Epithelial cell of esophagus (primary cell): ENCODE measurements at regions not wholly inside any gene's neighbourhood (a gene's known extent, or its start where the extent isn't known, plus 50 kb on each side); places are given as distances from the start of the nearest gene placed in this dataset.
"Not testable (repeated sequence)": the region's sequence is repeated elsewhere in the genome, so short reads cannot be mapped to it uniquely, and the experiment has no call there.

Experiments used
- DNase-seq: peaks from one replicate; pipeline ENCODE4 v3.0.0; 2010; ENCODE audit warnings: low read depth
- H3K4me3 ChIP-seq: 2 replicates; pipeline ENCODE4 v1.5.1; 2011; ENCODE audit warnings: mild to moderate bottlenecking, low read length, control low read depth
- TF ChIP-seq, protein P1 (sequence below): IDR thresholded peaks from 2 replicates; pipeline ENCODE4 v1.5.1; 2011; ENCODE audit warnings: low read depth, mild to moderate bottlenecking, low read length, control low read depth, inconsistent platforms; ENCODE audit not compliant: insufficient read depth; ENCODE audit errors: missing control alignments

- H3K4me3 ChIP-seq: no peak overlapping the region
- no peak for DNase-seq
- TF ChIP-seq, protein P1, sequence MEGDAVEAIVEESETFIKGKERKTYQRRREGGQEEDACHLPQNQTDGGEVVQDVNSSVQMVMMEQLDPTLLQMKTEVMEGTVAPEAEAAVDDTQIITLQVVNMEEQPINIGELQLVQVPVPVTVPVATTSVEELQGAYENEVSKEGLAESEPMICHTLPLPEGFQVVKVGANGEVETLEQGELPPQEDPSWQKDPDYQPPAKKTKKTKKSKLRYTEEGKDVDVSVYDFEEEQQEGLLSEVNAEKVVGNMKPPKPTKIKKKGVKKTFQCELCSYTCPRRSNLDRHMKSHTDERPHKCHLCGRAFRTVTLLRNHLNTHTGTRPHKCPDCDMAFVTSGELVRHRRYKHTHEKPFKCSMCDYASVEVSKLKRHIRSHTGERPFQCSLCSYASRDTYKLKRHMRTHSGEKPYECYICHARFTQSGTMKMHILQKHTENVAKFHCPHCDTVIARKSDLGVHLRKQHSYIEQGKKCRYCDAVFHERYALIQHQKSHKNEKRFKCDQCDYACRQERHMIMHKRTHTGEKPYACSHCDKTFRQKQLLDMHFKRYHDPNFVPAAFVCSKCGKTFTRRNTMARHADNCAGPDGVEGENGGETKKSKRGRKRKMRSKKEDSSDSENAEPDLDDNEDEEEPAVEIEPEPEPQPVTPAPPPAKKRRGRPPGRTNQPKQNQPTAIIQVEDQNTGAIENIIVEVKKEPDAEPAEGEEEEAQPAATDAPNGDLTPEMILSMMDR: no peak
Observed at GRCh38 chr16:25367773-25368524, 110.3 kb upstream of the ZKSCAN2 start.

GRCh38 chr16:25366078-25366477, 108.4 kb upstream of the ZKSCAN2 start:
- no peak overlapping the region for H3K4me3 ChIP-seq
- no peak for DNase-seq
- TF ChIP-seq, protein P1: no peak

DNA sequence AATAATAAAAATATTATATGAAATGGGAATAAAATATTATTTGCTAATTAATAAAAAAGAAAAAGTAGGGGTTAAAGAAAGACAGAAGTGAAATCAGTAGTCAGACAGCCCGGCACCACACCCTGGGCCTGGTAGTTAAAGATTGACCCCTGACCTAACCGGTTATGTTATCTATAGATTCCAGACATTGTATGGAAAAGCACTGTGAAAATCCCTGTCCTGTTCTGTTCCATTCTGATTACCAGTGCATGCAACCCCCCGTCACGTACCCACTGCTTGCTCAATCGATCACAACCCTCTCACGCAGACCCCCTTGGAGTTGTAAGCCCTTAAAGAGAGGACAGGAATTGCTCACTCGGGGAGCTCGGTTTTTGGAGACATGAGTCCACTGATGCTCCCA, 101.9 kb upstream of the ZKSCAN2 start:
- not testable (repeated sequence) for H3K4me3 ChIP-seq, DNase-seq

GRCh38 chr16:25344006-25344405, 86.4 kb upstream of the ZKSCAN2 start:
- no peak overlapping the region for H3K4me3 ChIP-seq
- no peak for DNase-seq
- TF ChIP-seq, protein P1: no peak

- H3K4me3 ChIP-seq: no peak overlapping the region
- TF ChIP-seq, protein P1: no peak
- no peak for DNase-seq
Observed at GRCh38 chr16:25340973-25341372, 83.3 kb upstream of the ZKSCAN2 start.

GRCh38 chr16:25317732-25318316, 60.2 kb upstream of the ZKSCAN2 start:
- DNase-seq: no peak
- H3K4me3 ChIP-seq: no peak overlapping the region
- TF ChIP-seq, protein P1: no peak

- H3K4me3 ChIP-seq: no peak overlapping the region
- DNase-seq: no peak
- TF ChIP-seq, protein P1: no peak
Observed at GRCh38 chr16:25311950-25312349, 54.3 kb upstream of the ZKSCAN2 start.
